ENCODE measurements at regions not wholly inside any gene's neighbourhood (a gene's known extent, or its start where the extent isn't known, plus 50 kb on each side); places are given as distances from the start of the nearest gene placed in this dataset.

DNA sequence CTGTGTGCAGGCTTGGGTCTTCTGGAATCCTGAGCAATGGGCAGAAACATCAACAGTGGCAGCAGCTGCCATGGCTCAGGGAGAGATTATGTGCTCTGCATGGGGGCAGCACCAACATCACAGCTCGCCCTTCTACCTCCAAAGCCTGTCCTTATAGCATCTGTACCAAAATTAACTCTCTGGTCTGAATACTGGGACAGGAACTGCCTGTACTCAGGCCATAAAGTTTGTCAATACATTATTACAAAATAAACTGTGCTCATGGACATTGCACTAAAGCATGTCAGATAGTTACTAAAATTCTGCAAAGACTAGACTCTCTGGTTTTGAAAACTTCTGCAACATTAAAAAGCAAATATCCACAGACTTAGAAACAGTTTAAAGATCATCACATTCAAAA, 91.6 kb downstream of the ZC3H11B start:
- Histone ChIP-seq H3K4me1 (ENCODE audit: insufficient read depth, low read length) (no peaks in the 10 kb centered on the region), H3K9me3 (ENCODE audit: low read length) (no peaks in the 10 kb centered on the region), H3K27ac (ENCODE audit: low read depth, low read length) (no peak overlapping the region), H3K4me3 (ENCODE audit: low read depth in 1 of 2, low read length in 2 of 2) (no peak overlapping the region), H3K27me3 (ENCODE audit: control insufficient read depth in 1 of 2, insufficient read depth in 2 of 2, low read length in 2 of 2) (no peaks in the 10 kb centered on the region), H3K9ac (ENCODE audit: low read length) (no peak overlapping the region), H3K36me3 (ENCODE audit: insufficient read depth, low read length) (no peaks in the 10 kb centered on the region)

DNA sequence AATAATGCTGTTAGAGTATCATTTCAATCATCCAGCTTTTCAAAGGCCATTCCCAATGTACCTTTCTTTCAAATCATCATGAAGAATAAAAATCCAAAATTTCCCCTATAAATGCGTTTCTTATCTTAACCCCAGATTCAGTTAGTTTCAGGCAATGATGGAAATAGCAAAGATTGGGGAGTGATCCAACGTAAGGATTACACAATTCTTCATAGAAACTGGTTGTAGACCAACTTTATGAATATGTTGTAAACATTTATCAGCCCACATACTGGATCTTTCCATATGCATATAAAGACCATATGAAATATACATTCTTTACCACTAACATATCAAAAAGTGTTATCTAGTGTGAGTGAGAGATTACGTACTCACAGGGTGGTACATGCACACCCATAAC, 92.7 kb downstream of the ZC3H11B start:
- no peaks in the 10 kb centered on the region for H3K9me3 ChIP-seq (ENCODE audit: low read length)
- H3K9ac ChIP-seq (ENCODE audit: low read length), result no peak overlapping the region
- no peaks in the 10 kb centered on the region for H3K27me3 ChIP-seq (ENCODE audit: control insufficient read depth in 1 of 2, insufficient read depth in 2 of 2, low read length in 2 of 2)
- H3K4me3 ChIP-seq (ENCODE audit: low read depth in 1 of 2, low read length in 2 of 2), result no peak overlapping the region
- H3K27ac ChIP-seq (ENCODE audit: low read depth, low read length), result no peak overlapping the region
- H3K36me3 ChIP-seq (ENCODE audit: insufficient read depth, low read length), result no peaks in the 10 kb centered on the region
- H3K4me1 ChIP-seq (ENCODE audit: insufficient read depth, low read length), result no peaks in the 10 kb centered on the region

GRCh38 chr1:219518907-219519248, 94.0 kb downstream of the ZC3H11B start:
- Histone ChIP-seq H3K27ac (ENCODE audit: low read depth, low read length) (no peak overlapping the region), H3K9me3 (ENCODE audit: low read length) (no peaks in the 10 kb centered on the region), H3K36me3 (ENCODE audit: insufficient read depth, low read length) (no peaks in the 10 kb centered on the region), H3K9ac (ENCODE audit: low read length) (no peak overlapping the region), H3K4me1 (ENCODE audit: insufficient read depth, low read length) (no peaks in the 10 kb centered on the region), H3K4me3 (ENCODE audit: low read depth in 1 of 2, low read length in 2 of 2) (no peak overlapping the region), H3K27me3 (ENCODE audit: control insufficient read depth in 1 of 2, insufficient read depth in 2 of 2, low read length in 2 of 2) (no peaks in the 10 kb centered on the region)

GRCh38 chr1:219518168-219518906, 94.6 kb downstream of the ZC3H11B start:
- Histone ChIP-seq H3K4me3 (ENCODE audit: low read depth in 1 of 2, low read length in 2 of 2) (no peak overlapping the region), H3K9me3 (ENCODE audit: low read length) (no peaks in the 10 kb centered on the region), H3K27ac (ENCODE audit: low read depth, low read length) (no peak overlapping the region), H3K4me1 (ENCODE audit: insufficient read depth, low read length) (no peaks in the 10 kb centered on the region), H3K9ac (ENCODE audit: low read length) (no peak overlapping the region), H3K27me3 (ENCODE audit: control insufficient read depth in 1 of 2, insufficient read depth in 2 of 2, low read length in 2 of 2) (no peaks in the 10 kb centered on the region), H3K36me3 (ENCODE audit: insufficient read depth, low read length) (no peaks in the 10 kb centered on the region)

- no peaks in the 10 kb centered on the region for H3K27me3 ChIP-seq (ENCODE audit: control insufficient read depth in 1 of 2, insufficient read depth in 2 of 2, low read length in 2 of 2)
- no peaks in the 10 kb centered on the region for H3K9me3 ChIP-seq (ENCODE audit: low read length)
- no peak overlapping the region for H3K4me3 ChIP-seq (ENCODE audit: low read depth in 1 of 2, low read length in 2 of 2)
- no peaks in the 10 kb centered on the region for H3K4me1 ChIP-seq (ENCODE audit: insufficient read depth, low read length)
- H3K9ac ChIP-seq (ENCODE audit: low read length), result no peak overlapping the region
- no peaks in the 10 kb centered on the region for H3K36me3 ChIP-seq (ENCODE audit: insufficient read depth, low read length)
- H3K27ac ChIP-seq (ENCODE audit: low read depth, low read length), result no peak overlapping the region
Observed at GRCh38 chr1:219517031-219517430, 95.9 kb downstream of the ZC3H11B start.

DNA sequence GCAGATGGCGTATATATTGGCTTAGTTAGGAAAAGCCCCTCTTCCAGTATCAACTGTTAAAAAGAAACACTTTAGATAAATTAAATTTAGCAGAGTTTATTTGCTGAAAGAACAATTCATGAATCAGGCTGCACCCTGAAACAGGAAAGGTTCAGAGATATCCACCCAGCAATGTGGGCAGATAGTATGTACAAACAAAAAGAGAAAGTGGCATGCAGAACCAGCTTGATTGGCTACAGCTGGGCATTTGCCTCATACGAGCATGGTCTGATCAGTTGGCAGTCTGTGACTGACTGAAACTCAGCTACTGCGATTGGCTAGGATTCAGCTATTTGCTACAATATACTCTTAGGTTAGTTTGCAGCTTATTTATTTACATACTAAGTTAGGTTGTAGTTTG, 98.2 kb downstream of the ZC3H11B start:
- no peaks in the 10 kb centered on the region for H3K27me3 ChIP-seq (ENCODE audit: control insufficient read depth in 1 of 2, insufficient read depth in 2 of 2, low read length in 2 of 2)
- H3K9ac ChIP-seq (ENCODE audit: low read length), result no peak overlapping the region
- H3K4me3 ChIP-seq (ENCODE audit: low read depth in 1 of 2, low read length in 2 of 2), result no peak overlapping the region
- H3K36me3 ChIP-seq (ENCODE audit: insufficient read depth, low read length), result no peaks in the 10 kb centered on the region
- no peaks in the 10 kb centered on the region for H3K4me1 ChIP-seq (ENCODE audit: insufficient read depth, low read length)
- H3K9me3 ChIP-seq (ENCODE audit: low read length), result no peaks in the 10 kb centered on the region
- no peak overlapping the region for H3K27ac ChIP-seq (ENCODE audit: low read depth, low read length)

DNA sequence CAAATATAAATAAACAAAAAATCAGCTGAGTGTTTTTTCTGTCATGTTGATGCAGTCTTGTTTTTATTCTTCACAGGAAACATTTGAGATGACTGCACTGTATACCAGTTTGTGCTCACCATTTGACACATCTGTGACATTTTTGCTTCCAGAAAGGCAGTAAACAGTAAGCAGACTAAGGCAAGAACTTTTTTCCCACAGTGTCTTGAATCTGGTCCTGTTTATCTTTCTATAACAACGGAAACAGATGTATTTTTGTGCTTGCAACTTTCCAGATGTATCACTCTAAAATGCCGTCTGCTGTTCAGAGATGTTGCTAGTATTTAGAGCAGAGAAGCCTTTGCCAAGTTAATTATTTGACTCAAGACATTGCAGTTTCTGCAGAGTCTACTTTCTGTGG, 105.5 kb downstream of the ZC3H11B start:
- Histone ChIP-seq H3K27ac (ENCODE audit: low read depth, low read length) (no peak overlapping the region), H3K27me3 (ENCODE audit: control insufficient read depth in 1 of 2, insufficient read depth in 2 of 2, low read length in 2 of 2) (no peaks in the 10 kb centered on the region), H3K9me3 (ENCODE audit: low read length) (no peaks in the 10 kb centered on the region), H3K36me3 (ENCODE audit: insufficient read depth, low read length) (no peaks in the 10 kb centered on the region), H3K4me1 (ENCODE audit: insufficient read depth, low read length) (no peaks in the 10 kb centered on the region), H3K9ac (ENCODE audit: low read length) (no peak overlapping the region), H3K4me3 (ENCODE audit: low read depth in 1 of 2, low read length in 2 of 2) (no peak overlapping the region)

GRCh38 chr1:219506936-219507335, 106.0 kb downstream of the ZC3H11B start:
- Histone ChIP-seq H3K9ac (ENCODE audit: low read length) (no peak overlapping the region), H3K4me3 (ENCODE audit: low read depth in 1 of 2, low read length in 2 of 2) (no peak overlapping the region), H3K4me1 (ENCODE audit: insufficient read depth, low read length) (no peaks in the 10 kb centered on the region), H3K36me3 (ENCODE audit: insufficient read depth, low read length) (no peaks in the 10 kb centered on the region), H3K27me3 (ENCODE audit: control insufficient read depth in 1 of 2, insufficient read depth in 2 of 2, low read length in 2 of 2) (no peaks in the 10 kb centered on the region), H3K9me3 (ENCODE audit: low read length) (no peaks in the 10 kb centered on the region), H3K27ac (ENCODE audit: low read depth, low read length) (no peak overlapping the region)

GRCh38 chr1:219506473-219506899, 106.4 kb downstream of the ZC3H11B start:
- Histone ChIP-seq H3K36me3 (ENCODE audit: insufficient read depth, low read length) (no peaks in the 10 kb centered on the region), H3K27ac (ENCODE audit: low read depth, low read length) (no peak overlapping the region), H3K27me3 (ENCODE audit: control insufficient read depth in 1 of 2, insufficient read depth in 2 of 2, low read length in 2 of 2) (no peaks in the 10 kb centered on the region), H3K4me3 (ENCODE audit: low read depth in 1 of 2, low read length in 2 of 2) (no peak overlapping the region), H3K9ac (ENCODE audit: low read length) (no peak overlapping the region), H3K9me3 (ENCODE audit: low read length) (no peaks in the 10 kb centered on the region), H3K4me1 (ENCODE audit: insufficient read depth, low read length) (no peaks in the 10 kb centered on the region)

DNA sequence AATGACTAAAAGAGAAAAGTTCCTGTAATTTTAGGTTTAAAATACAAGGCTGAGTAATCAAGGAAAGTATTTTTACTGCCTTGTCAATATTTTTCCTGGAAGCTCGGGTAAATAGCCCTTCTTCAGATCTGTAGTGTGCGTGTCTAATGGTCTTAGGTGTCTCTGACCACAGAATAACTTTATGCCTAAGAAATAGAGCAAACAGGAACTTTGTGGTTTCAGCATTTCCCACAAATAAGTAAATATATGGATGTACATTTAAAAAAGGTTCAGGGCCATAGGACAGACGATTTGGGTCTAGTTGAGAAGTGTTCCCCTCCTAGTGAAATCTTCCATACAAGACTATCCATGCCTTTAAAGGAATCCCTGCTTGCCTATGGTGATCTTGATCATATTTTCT, 107.0 kb downstream of the ZC3H11B start:
- no peak overlapping the region for H3K9ac ChIP-seq (ENCODE audit: low read length)
- no peak overlapping the region for H3K27ac ChIP-seq (ENCODE audit: low read depth, low read length)
- H3K4me3 ChIP-seq (ENCODE audit: low read depth in 1 of 2, low read length in 2 of 2), result no peak overlapping the region
- H3K36me3 ChIP-seq (ENCODE audit: insufficient read depth, low read length), result no peaks in the 10 kb centered on the region
- H3K9me3 ChIP-seq (ENCODE audit: low read length), result no peaks in the 10 kb centered on the region
- no peaks in the 10 kb centered on the region for H3K4me1 ChIP-seq (ENCODE audit: insufficient read depth, low read length)
- H3K27me3 ChIP-seq (ENCODE audit: control insufficient read depth in 1 of 2, insufficient read depth in 2 of 2, low read length in 2 of 2), result no peaks in the 10 kb centered on the region

DNA sequence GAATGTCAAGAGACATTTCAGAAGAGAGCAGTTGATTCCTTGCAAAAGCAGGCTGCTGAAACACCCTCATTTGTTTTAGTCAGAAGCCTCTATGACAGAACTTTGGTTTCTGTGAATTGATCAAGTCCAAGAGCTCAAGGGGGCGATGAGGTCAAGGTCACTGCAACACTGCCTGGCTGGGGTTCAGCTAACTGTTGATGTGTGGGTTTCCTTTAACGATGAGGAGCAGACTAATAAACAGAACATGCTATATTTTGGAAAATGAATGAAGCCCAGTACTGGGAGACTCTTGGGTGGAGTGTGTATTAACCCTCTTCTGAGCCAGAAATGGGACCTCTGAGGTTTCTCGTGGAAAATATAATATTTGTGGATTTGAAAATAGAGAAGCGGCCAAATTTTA, 109.3 kb downstream of the ZC3H11B start:
- no peaks in the 10 kb centered on the region for H3K27me3 ChIP-seq (ENCODE audit: control insufficient read depth in 1 of 2, insufficient read depth in 2 of 2, low read length in 2 of 2)
- no peaks in the 10 kb centered on the region for H3K4me1 ChIP-seq (ENCODE audit: insufficient read depth, low read length)
- H3K9me3 ChIP-seq (ENCODE audit: low read length), result no peaks in the 10 kb centered on the region
- H3K27ac ChIP-seq (ENCODE audit: low read depth, low read length), result no peak overlapping the region
- no peaks in the 10 kb centered on the region for H3K36me3 ChIP-seq (ENCODE audit: insufficient read depth, low read length)
- H3K4me3 ChIP-seq (ENCODE audit: low read depth in 1 of 2, low read length in 2 of 2), result no peak overlapping the region
- H3K9ac ChIP-seq (ENCODE audit: low read length), result no peak overlapping the region

GRCh38 chr1:219500327-219500897, 112.5 kb downstream of the ZC3H11B start:
- H3K36me3 ChIP-seq (ENCODE audit: insufficient read depth, low read length), result no peaks in the 10 kb centered on the region
- H3K27me3 ChIP-seq (ENCODE audit: control insufficient read depth in 1 of 2, insufficient read depth in 2 of 2, low read length in 2 of 2), result no peaks in the 10 kb centered on the region
- no peak overlapping the region for H3K27ac ChIP-seq (ENCODE audit: low read depth, low read length)
- H3K4me1 ChIP-seq (ENCODE audit: insufficient read depth, low read length), result no peaks in the 10 kb centered on the region
- no peak overlapping the region for H3K9ac ChIP-seq (ENCODE audit: low read length)
- H3K9me3 ChIP-seq (ENCODE audit: low read length), result no peaks in the 10 kb centered on the region
- no peak overlapping the region for H3K4me3 ChIP-seq (ENCODE audit: low read depth in 1 of 2, low read length in 2 of 2)

All from muscle layer of colon (tissue), 2 donors.